HG03378 (cell line): ENCODE measurements at regions not wholly inside any gene's neighbourhood (a gene's known extent, or its start where the extent isn't known, plus 50 kb on each side); places are given as distances from the start of the nearest gene placed in this dataset.

ENCODE experiments used
- ATAC-seq: cut with Tn5 transposase; IDR thresholded peaks from one replicate; pipeline ENCODE4 v1.9.1; 2021; ENCODE audit warnings: mild to moderate bottlenecking, moderate library complexity; ENCODE audit not compliant: unreplicated experiment

- ATAC-seq = no peak
Measured at GRCh38 chr2:120879431-120880295, 144.0 kb downstream of the GLI2 start.

- ATAC-seq = no peak
Measured at GRCh38 chr2:120880381-120880780, 144.7 kb downstream of the GLI2 start.

- ATAC-seq = no peak
Measured at GRCh38 chr2:120881981-120882788, 146.5 kb downstream of the GLI2 start.

GRCh38 chr2:120883607-120884440, 148.2 kb downstream of the GLI2 start:
- no peak for ATAC-seq

GRCh38 chr2:120884472-120885290, 149.0 kb downstream of the GLI2 start:
- no peak for ATAC-seq

GRCh38 chr2:120885321-120885720, 149.7 kb downstream of the GLI2 start:
- ATAC-seq = no peak

GRCh38 chr2:120885749-120886148, 150.1 kb downstream of the GLI2 start:
- ATAC-seq = no peak

- ATAC-seq = no peak
Measured at GRCh38 chr2:120886534-120887319, 151.1 kb downstream of the GLI2 start.

GRCh38 chr2:120887320-120887697, 151.6 kb downstream of the GLI2 start:
- no peak for ATAC-seq

- ATAC-seq = no peak
Measured at GRCh38 chr2:120887741-120888231, 152.1 kb downstream of the GLI2 start.

- ATAC-seq = no peak
Measured at GRCh38 chr2:120888851-120889250, 153.2 kb downstream of the GLI2 start.

- no peak for ATAC-seq
Measured at GRCh38 chr2:120889936-120890335, 154.3 kb downstream of the GLI2 start.

GRCh38 chr2:120890566-120891360, 155.1 kb downstream of the GLI2 start:
- ATAC-seq = no peak

- no peak for ATAC-seq
Measured at GRCh38 chr2:120892271-120892966, 156.8 kb downstream of the GLI2 start.

- no peak for ATAC-seq
Measured at GRCh38 chr2:120892967-120893667, 157.4 kb downstream of the GLI2 start.

GRCh38 chr2:120893811-120894584, 158.3 kb downstream of the GLI2 start:
- ATAC-seq = no peak

- ATAC-seq = no peak
Measured at GRCh38 chr2:120894966-120895365, 159.3 kb downstream of the GLI2 start.
